ENCODE measurements at regions not wholly inside any gene's neighbourhood (a gene's known extent, or its start where the extent isn't known, plus 50 kb on each side); places are given as distances from the start of the nearest gene placed in this dataset.
"Not testable (repeated sequence)": the region's sequence is repeated elsewhere in the genome, so short reads cannot be mapped to it uniquely, and the experiment has no call there.

GRCh38 chr1:48082271-48082962 lies 85.2 kb upstream of the TRABD2B start:
- DNase-seq, result no peak

- DNase-seq, result no peak
Observed at GRCh38 chr1:48080331-48081255, 83.4 kb upstream of the TRABD2B start.

DNA sequence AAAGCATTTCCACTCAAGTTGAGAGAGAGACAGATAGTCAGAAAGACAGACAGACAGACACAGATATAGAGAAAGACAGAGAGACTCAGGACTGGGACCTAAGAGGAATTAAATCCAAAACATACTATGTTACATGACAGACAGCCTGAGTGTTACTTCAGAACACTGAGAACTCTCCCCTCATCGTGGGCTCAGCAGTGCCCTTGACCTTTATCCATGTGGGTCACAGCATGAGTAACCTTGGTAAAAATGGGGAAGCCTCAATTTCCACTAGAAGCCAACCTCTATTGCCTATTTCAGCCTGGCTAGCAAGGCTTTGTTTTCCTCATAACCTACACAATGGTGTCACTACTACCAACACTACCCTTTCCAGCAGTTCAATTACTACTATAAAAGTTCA lies 81.9 kb upstream of the TRABD2B start:
- DNase-seq, result no peak

GRCh38 chr1:48077795-48078222 lies 80.6 kb upstream of the TRABD2B start:
- DNase-seq, result no peak

- no peak for DNase-seq
Observed at GRCh38 chr1:48076017-48076416, 78.8 kb upstream of the TRABD2B start.

- no peak for DNase-seq
Observed at GRCh38 chr1:48073798-48074530, 76.8 kb upstream of the TRABD2B start.

- DNase-seq, result no peak
Observed at GRCh38 chr1:48071513-48071912, 74.3 kb upstream of the TRABD2B start.

DNA sequence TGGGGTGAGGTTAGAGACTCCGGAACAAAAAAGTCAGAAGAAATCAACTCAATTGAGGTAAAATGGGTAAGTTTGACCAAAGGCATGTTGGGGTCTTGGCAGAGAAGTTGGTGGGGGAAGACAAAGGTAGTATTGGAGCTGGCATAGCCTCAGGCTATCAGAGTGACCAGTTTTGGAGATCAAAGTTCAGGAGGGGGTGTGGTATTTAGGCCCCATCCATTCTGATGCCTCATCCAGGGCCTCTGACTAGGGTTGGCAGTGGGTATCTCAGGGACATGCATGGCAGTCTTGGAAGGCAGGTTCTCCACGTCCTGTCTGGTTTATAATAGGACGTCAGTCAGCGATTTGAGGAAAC lies 73.2 kb upstream of the TRABD2B start:
- DNase-seq, result no peak

GRCh38 chr1:48069662-48070395 lies 72.6 kb upstream of the TRABD2B start:
- DNase-seq, result no peak

DNA sequence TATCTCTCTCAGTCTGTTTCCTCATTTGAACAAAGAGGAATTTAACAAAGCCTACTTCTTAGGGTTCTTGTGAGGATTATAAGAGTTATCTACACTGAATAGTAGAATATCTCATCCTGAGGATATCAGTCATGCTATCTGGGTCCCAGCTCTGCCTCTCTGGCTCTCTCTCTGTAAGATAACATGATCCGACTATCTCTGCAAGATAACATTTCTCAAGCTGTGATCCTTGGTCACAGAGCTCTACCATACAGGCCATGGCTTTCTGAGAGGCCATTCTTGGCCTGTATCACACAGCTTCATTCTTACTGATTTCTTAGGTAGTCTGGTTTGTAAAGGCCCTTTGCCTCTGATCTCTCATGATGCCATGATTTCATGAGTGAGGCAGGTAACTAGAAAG lies 71.0 kb upstream of the TRABD2B start:
- no peak for DNase-seq

DNA sequence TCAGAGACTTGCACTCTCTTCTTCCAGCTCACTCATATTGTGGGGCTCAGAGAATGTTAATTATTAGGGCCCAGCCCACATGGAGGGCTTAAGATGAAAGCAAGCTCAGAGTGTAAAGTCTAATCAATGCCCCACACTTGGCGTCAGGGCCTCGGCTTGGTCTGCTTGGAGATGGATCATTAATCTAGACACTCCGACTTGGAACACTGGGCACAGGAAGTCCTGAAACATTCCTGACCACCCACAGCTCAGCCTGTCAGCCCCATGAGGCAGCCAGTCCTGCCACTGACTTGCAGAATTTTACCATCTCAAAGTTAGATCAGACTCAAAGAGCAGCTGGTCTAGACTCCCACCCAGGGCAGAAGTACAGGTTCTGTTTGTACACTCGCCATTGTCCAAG lies 69.8 kb upstream of the TRABD2B start:
- no peak for DNase-seq

DNA sequence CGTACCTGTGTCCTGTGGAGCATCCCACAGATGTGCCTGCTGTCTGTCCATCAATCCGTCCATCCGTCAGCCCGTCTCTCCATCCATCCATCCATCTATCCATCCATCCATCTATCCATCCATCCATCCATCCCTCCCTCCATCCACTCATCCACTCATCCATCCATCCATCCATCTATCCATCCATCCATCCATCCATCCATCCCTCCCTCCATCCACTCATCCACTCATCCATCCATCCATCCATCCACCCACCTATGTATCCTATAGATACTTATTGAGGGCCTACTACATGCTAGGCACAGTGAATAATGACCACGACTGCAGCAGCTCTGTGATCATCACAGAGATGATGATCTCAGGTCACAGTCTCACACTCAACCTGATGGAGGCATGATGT lies 67.5 kb upstream of the TRABD2B start:
- DNase-seq, result not testable (repeated sequence)

GRCh38 chr1:48062353-48062752 lies 65.2 kb upstream of the TRABD2B start:
- DNase-seq, result no peak

DNA sequence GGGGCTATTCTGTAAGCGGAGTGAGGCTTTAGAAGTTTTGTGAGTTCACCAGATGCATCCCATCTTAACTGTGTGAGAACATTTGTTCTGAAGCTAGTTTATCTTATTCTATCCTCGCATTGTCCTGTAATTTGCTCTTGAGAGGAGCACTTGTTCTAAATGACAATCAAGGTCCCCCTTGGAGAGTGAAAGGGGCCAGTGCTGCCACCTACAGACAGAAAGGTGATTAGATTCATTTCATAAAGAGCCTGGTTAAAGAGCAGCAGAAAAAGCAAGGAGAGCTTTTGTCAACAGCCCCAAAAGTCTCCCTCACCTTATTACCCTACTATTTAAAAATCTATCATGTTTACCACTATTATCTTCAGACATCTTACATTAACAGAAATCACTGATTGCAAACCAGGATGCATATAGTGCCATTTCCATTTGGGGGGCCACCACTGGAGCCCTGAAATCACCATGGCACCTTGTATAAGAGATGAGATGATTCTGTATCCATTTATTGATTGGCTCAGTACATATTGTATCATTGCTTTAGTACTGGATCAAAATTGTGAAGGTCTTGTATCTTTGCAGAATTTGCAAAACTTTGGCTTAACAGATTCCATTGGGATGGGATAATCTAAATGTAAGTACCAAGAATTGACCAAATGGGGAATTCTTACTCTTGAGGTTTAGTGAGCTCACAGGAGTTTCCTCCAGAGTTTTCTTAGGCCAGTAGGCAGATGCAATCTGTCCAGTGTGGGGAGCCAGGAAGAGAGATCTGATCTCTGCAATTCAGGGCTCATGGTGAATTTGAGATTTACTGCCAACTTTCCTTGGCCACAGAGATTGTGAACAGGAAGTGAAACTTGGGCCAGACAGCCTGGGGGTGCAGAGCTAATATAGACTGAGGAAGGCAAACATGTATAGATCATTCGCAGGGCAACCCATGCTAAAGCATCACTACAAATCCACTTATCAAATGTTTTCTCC lies 64.3 kb upstream of the TRABD2B start:
- peak; percentile 61 for DNase-seq

- DNase-seq, result no peak
Observed at GRCh38 chr1:48059289-48059688, 62.1 kb upstream of the TRABD2B start.

GRCh38 chr1:48058135-48059025 lies 61.2 kb upstream of the TRABD2B start:
- no peak for DNase-seq

DNA sequence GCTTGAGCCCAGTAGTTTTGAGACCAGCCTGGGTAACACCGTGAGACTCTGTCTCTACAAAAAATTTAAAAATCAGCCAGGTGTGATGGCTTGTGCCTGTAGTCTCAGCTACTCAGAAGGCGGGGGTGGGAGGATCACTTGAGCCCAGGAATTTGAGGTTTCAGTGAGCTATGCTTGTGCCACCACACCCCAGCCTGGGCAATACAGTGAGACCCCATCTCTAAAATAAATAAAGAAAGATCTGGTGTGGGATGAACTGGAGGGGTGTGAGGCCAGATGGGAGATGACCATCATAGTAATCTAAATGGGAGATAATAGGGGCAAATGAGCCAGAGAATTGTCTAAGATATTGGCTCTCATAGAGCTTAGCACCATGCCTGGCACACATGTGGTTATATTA lies 60.1 kb upstream of the TRABD2B start:
- DNase-seq, result no peak

DNA sequence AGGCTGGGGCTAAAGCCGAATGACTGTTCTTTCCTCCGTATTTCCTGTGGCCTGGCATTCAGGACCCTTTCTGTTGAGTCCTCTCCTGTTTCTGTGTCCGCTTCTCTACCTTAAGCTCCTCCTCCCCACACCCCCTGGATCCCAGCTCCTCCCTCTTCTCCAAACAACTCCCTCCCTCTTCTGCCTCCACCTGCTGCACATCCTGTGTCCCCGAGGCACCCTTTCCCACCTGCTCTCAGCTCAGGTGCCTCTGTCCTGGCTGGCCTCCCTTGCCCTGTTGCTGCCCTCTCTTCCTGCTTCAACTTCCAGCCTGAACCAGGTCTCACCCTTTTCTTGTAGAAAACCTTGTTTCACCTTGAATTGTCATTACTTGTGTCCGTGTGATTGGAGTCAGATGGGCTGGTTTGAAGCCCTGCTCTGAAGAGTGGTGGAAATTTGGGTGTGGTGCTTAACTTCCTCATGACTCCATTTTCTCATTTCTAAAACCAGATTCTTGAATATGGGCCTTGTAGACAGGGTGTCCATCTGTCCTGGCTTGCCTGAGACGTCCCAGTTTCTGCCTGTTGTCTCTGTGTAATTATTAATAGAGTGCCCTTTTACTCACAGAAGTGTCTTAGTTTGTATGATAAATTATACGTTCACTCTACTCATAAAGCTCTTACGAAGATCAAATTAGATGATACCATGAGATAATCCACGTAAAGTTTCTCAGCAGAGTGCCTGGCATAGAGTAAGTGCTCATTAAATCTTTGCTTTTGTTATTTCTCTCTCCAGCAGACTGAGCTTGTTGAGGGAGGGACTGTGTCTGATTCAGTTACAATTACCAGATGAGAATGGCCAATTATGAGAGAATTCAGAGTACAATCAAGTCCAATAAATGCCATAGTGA lies 58.9 kb upstream of the TRABD2B start:
- DNase-seq, result no peak

GRCh38 chr1:48054232-48054631 lies 57.0 kb upstream of the TRABD2B start:
- no peak for DNase-seq

GRCh38 chr1:48052923-48053291 lies 55.7 kb upstream of the TRABD2B start:
- DNase-seq, result no peak

All from right hindlimb (tissue), 1 donor.